ENCODE measurements at regions not wholly inside any gene's neighbourhood (a gene's known extent, or its start where the extent isn't known, plus 50 kb on each side); places are given as distances from the start of the nearest gene placed in this dataset.

- TF ChIP-seq, protein P1, sequence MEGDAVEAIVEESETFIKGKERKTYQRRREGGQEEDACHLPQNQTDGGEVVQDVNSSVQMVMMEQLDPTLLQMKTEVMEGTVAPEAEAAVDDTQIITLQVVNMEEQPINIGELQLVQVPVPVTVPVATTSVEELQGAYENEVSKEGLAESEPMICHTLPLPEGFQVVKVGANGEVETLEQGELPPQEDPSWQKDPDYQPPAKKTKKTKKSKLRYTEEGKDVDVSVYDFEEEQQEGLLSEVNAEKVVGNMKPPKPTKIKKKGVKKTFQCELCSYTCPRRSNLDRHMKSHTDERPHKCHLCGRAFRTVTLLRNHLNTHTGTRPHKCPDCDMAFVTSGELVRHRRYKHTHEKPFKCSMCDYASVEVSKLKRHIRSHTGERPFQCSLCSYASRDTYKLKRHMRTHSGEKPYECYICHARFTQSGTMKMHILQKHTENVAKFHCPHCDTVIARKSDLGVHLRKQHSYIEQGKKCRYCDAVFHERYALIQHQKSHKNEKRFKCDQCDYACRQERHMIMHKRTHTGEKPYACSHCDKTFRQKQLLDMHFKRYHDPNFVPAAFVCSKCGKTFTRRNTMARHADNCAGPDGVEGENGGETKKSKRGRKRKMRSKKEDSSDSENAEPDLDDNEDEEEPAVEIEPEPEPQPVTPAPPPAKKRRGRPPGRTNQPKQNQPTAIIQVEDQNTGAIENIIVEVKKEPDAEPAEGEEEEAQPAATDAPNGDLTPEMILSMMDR (CRISPR knock-in tag; IDR thresholded peaks at IDR 0.05) = no peak
- TF ChIP-seq GABPB1 (CRISPR knock-in tag; IDR thresholded peaks at IDR 0.05) (no peak), MTF1 (CRISPR knock-in tag; IDR thresholded peaks at IDR 0.05) (no peak), ZNF615 (CRISPR knock-in tag; IDR thresholded peaks at IDR 0.05; ENCODE audit: borderline replicate concordance) (no peak), NR2C2 (CRISPR knock-in tag; IDR thresholded peaks at IDR 0.05; ENCODE audit: borderline replicate concordance) (no peak), POLR2AphosphoS5 (IDR thresholded peaks at IDR 0.05; ENCODE audit: low read depth, low read length) (no peak), POLR2A (IDR thresholded peaks at IDR 0.05; ENCODE audit: insufficient read depth in 1 of 2, low read depth in 2 of 2, low read length in 2 of 2) (no peak), PBX3 (CRISPR knock-in tag; IDR thresholded peaks at IDR 0.05; ENCODE audit: borderline replicate concordance) (no peak), ZNF274 (CRISPR knock-in tag; IDR thresholded peaks at IDR 0.05) (no peak), SRF (IDR thresholded peaks at IDR 0.05; ENCODE audit: low read depth, low read length) (no peak), SNAPC5 (CRISPR knock-in tag; IDR thresholded peaks at IDR 0.05; ENCODE audit: borderline replicate concordance) (no peak), POLR2AphosphoS2 (IDR thresholded peaks at IDR 0.05; ENCODE audit: low read depth, low read length) (no peak)
- TF ChIP-seq, protein P2, sequence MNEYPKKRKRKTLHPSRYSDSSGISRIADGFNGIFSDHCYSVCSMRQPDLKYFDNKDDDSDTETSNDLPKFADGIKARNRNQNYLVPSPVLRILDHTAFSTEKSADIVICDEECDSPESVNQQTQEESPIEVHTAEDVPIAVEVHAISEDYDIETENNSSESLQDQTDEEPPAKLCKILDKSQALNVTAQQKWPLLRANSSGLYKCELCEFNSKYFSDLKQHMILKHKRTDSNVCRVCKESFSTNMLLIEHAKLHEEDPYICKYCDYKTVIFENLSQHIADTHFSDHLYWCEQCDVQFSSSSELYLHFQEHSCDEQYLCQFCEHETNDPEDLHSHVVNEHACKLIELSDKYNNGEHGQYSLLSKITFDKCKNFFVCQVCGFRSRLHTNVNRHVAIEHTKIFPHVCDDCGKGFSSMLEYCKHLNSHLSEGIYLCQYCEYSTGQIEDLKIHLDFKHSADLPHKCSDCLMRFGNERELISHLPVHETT (CRISPR knock-in tag; conservative IDR thresholded peaks at IDR 0.05) = no peak
Observed at GRCh38 chr12:116502989-116503496, 56.1 kb upstream of the MAP1LC3B2 start.
